ENCODE measurements at regions not wholly inside any gene's neighbourhood (a gene's known extent, or its start where the extent isn't known, plus 50 kb on each side); places are given as distances from the start of the nearest gene placed in this dataset. TPM values are rescaled to one million over a fixed set of nuclear protein-coding genes. Genes with fewer than 3 reads are reported as not detected.

DNA sequence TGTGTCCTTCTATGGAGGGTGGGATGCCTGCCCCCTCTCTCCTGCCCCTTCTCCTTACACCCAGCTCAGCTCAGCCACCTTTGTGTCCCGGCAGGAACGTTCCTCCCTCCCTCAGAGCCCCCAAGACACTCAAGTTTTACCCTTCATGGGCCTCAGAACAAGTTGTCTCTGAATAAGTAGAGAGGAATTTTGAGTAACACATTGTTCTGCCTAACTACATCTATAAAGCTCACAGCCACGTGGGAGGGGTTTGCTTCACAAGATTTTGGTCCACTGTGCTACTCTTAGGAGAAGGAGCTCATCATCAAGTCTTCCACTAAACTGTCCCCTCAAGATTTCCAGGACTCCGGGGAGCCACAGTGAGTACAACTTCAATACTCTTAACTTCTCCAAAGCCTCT lies 51.6 kb upstream of the ZNF32 start:
- no peak for DNase-seq (ENCODE audit: low spot score)
- TF ChIP-seq FOXA2 (IDR thresholded peaks at IDR 0.05): no peak
- no peak for TF ChIP-seq TAF1 (conservative IDR thresholded peaks at IDR 0.05)
- no peak for TF ChIP-seq HNF4G (IDR thresholded peaks at IDR 0.05)
- TF ChIP-seq, protein P1, sequence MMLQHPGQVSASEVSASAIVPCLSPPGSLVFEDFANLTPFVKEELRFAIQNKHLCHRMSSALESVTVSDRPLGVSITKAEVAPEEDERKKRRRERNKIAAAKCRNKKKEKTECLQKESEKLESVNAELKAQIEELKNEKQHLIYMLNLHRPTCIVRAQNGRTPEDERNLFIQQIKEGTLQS (IDR thresholded peaks at IDR 0.05): no peak
- no peak for TF ChIP-seq EGR1 (IDR thresholded peaks at IDR 0.05; ENCODE audit: low read depth in 2 of 2)
- no peak for TF ChIP-seq GABPA (IDR thresholded peaks at IDR 0.05 in 1 of 2, conservative IDR thresholded peaks at IDR 0.05 in 1 of 2)
- no peak for TF ChIP-seq YY1 (IDR thresholded peaks at IDR 0.05)
- TF ChIP-seq RXRA (IDR thresholded peaks at IDR 0.05): no peak
- no peak for TF ChIP-seq SP1 (IDR thresholded peaks at IDR 0.05)
- H3K36me3 ChIP-seq (ENCODE audit: control insufficient read depth in 4 of 4, insufficient read depth in 3 of 4, low read depth in 1 of 4, low read length in 3 of 4): no peaks in the 10 kb centered on the region
- H3K4me1 ChIP-seq (ENCODE audit: control insufficient read depth in 4 of 4, insufficient read depth in 4 of 4, low read length in 3 of 4): no peaks in the 10 kb centered on the region
- no peaks in the 10 kb centered on the region for H3K9me3 ChIP-seq (ENCODE audit: control insufficient read depth in 4 of 4, low read length in 3 of 4)
- WGBS: 74% methylated on average over 4 of the region's 4 CpGs
- peaks cover 0 to 3% (median 0%) of the 10 kb centered on the region in 4 donors for H3K27me3 ChIP-seq (ENCODE audit: control insufficient read depth in 4 of 4, insufficient read depth in 4 of 4, low read length in 3 of 4)
- no peak overlapping the region for H3K9ac ChIP-seq (ENCODE audit: low read depth in 1 of 2, low read length in 2 of 2)
- no peak overlapping the region for H3K27ac ChIP-seq (ENCODE audit: low read depth in 1 of 2, low read length in 2 of 2)
- H3K4me3 ChIP-seq (ENCODE audit: low read depth in 1 of 3, low read length in 3 of 3): no peak overlapping the region

DNA sequence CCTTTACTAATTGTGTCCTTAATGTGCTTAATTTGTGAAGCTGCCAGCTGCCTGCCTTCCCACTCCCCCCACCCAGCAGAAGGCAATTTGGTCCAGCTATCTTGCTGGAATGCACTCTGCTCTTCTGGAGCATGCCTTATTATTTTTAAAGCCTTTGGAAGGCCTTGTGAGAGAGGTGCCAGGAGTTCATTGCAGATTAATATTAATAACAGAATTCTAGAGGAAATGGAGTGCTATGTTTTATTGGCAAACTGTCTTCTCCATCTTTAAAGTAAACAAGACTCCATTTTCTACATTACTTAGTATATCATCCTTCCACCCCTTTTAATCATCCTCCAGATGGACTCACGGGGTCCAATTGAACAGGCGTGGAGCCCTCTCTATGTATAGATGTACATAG lies 50.8 kb upstream of the ZNF32 start:
- H3K4me3 ChIP-seq (ENCODE audit: low read depth in 1 of 3, low read length in 3 of 3): no peak overlapping the region
- WGBS: 84% methylated on average over 2 of the region's 2 CpGs
- no peaks in the 10 kb centered on the region for H3K36me3 ChIP-seq (ENCODE audit: control insufficient read depth in 4 of 4, insufficient read depth in 3 of 4, low read depth in 1 of 4, low read length in 3 of 4)
- no peak for DNase-seq (ENCODE audit: low spot score)
- no peaks in the 10 kb centered on the region for H3K9me3 ChIP-seq (ENCODE audit: control insufficient read depth in 4 of 4, low read length in 3 of 4)
- H3K27me3 ChIP-seq (ENCODE audit: control insufficient read depth in 4 of 4, insufficient read depth in 4 of 4, low read length in 3 of 4): peaks cover 0 to 3% (median 0%) of the 10 kb centered on the region in 4 donors
- H3K27ac ChIP-seq (ENCODE audit: low read depth in 1 of 2, low read length in 2 of 2): no peak overlapping the region
- no peak overlapping the region for H3K9ac ChIP-seq (ENCODE audit: low read depth in 1 of 2, low read length in 2 of 2)
- TF ChIP-seq, protein P2, sequence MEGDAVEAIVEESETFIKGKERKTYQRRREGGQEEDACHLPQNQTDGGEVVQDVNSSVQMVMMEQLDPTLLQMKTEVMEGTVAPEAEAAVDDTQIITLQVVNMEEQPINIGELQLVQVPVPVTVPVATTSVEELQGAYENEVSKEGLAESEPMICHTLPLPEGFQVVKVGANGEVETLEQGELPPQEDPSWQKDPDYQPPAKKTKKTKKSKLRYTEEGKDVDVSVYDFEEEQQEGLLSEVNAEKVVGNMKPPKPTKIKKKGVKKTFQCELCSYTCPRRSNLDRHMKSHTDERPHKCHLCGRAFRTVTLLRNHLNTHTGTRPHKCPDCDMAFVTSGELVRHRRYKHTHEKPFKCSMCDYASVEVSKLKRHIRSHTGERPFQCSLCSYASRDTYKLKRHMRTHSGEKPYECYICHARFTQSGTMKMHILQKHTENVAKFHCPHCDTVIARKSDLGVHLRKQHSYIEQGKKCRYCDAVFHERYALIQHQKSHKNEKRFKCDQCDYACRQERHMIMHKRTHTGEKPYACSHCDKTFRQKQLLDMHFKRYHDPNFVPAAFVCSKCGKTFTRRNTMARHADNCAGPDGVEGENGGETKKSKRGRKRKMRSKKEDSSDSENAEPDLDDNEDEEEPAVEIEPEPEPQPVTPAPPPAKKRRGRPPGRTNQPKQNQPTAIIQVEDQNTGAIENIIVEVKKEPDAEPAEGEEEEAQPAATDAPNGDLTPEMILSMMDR (IDR thresholded peaks at IDR 0.05; ENCODE audit: low read depth, low read length, missing input control): no peak
- peak in 1 of 2 donors; percentile 6 for TF ChIP-seq RXRA (IDR thresholded peaks at IDR 0.05)
- no peaks in the 10 kb centered on the region for H3K4me1 ChIP-seq (ENCODE audit: control insufficient read depth in 4 of 4, insufficient read depth in 4 of 4, low read length in 3 of 4)

Small RNA genes in the stretch of these regions (small RNA-seq; reads per million reads assigned to genes)
- not detected for gene UQCRHP3

Data from liver (tissue), 9 donors.